IMR-90 (cell line): ENCODE measurements at regions not wholly inside any gene's neighbourhood (a gene's known extent, or its start where the extent isn't known, plus 50 kb on each side); places are given as distances from the start of the nearest gene placed in this dataset.

ENCODE experiments used
- CEBPB ChIP-seq: IDR thresholded peaks from 2 replicates; pipeline ENCODE4 v1.6.1; 2012; ENCODE audit warnings: low read depth, low read length, improper control_type of control experiment
- CTCF ChIP-seq: conservative IDR thresholded peaks from 2 replicates; pipeline ENCODE4 v1.5.1; 2012; ENCODE audit warnings: mild to moderate bottlenecking, low read depth, low read length, improper control_type of control experiment
- FOS ChIP-seq: fragments of 150-350 bp; IDR thresholded peaks from 2 replicates; pipeline ENCODE4 v1.6.1; 2016; ENCODE audit warnings: low read depth, low read length
- RFX5 ChIP-seq: IDR thresholded peaks from 2 replicates; pipeline ENCODE4 v1.8.0; 2012; ENCODE audit warnings: low read depth, mild to moderate bottlenecking, low read length, moderate library complexity
- SMC3 ChIP-seq: fragments of 150-350 bp; IDR thresholded peaks from 2 replicates; pipeline ENCODE4 v1.6.1; 2016; ENCODE audit warnings: low read depth, mild to moderate bottlenecking, antibody characterized with exemption, low read length, moderate library complexity
- USF2 ChIP-seq: fragments of 150-350 bp; IDR thresholded peaks from 2 replicates; pipeline ENCODE4 v1.6.1; 2017; ENCODE audit warnings: mild to moderate bottlenecking, antibody characterized with exemption, low read length, low read depth

- TF ChIP-seq CTCF, result no peak
- no peak for TF ChIP-seq RFX5
- TF ChIP-seq CEBPB, result no peak
- TF ChIP-seq USF2, result no peak
- TF ChIP-seq SMC3, result no peak
- no peak for TF ChIP-seq FOS
Observed at GRCh38 chr5:68087866-68088265, 127.7 kb upstream of the PIK3R1 start.
